GM12878 (cell line): ENCODE measurements at regions not wholly inside any gene's neighbourhood (a gene's known extent, or its start where the extent isn't known, plus 50 kb on each side); places are given as distances from the start of the nearest gene placed in this dataset.

Experiments
- ATAC-seq: fragments of 200-7000 bp; cut with Tn5 transposase; 3 replicates; pipeline ENCODE4 v1.9.1; 2020; ENCODE audit warnings: mild to moderate bottlenecking, moderate library complexity
- BruUV-seq: library from RNA; stranded (reverse); fragments of 400-500 nt; replicated peaks from 2 replicates; lab custom pipeline; 2021; lab: Mats Ljungman, UMichigan
- CTCF ChIA-PET: fragments of 300-600 bp; sonication (Branson Sonifier 250); formaldehyde crosslinking; extraction: SDS; loops from one replicate; lab custom pipeline; 2021; ENCODE audit warnings: inconsistent platforms; lab: Yijun Ruan, JAX
- POLR2A ChIA-PET: fragments of 350-600 bp; formaldehyde crosslinking; extraction: SDS; loops from one replicate; lab custom pipeline; 2021; ENCODE audit warnings: inconsistent platforms; lab: Charles Lee
- RAD21 ChIA-PET: fragments of 300-600 bp; sonication (Branson Sonifier 250); formaldehyde crosslinking; loops from one replicate; lab custom pipeline; 2023; ENCODE audit warnings: antibody characterized with exemption; ENCODE audit not compliant: unreplicated experiment; lab: Charles Lee
- SMC1A ChIA-PET: fragments of 300-600 bp; sonication (Branson Sonifier 250); formaldehyde crosslinking; loops from one replicate; lab custom pipeline; 2023; ENCODE audit not compliant: unreplicated experiment, uncharacterized antibody; lab: Charles Lee
- DNase-seq: peaks from one replicate; pipeline ENCODE4 v3.0.0-alpha.2; 2011; ENCODE audit warnings: low read depth, low spot score
- FAIRE-seq: peaks from 3 replicates; lab custom pipeline; 2011; peaks lifted over from hg19 to GRCh38; lab: Jason Lieb, UNC
- H2AFZ ChIP-seq: 2 replicates; pipeline ENCODE4 v1.6.0; 2011; ENCODE audit warnings: low read depth, low read length, control low read depth; ENCODE audit not compliant: control insufficient read depth
- H3K27ac ChIP-seq: 2 replicates; pipeline ENCODE4 v1.5.1; 2011; ENCODE audit warnings: control low read depth; ENCODE audit not compliant: control insufficient read depth, insufficient read depth
- H3K27me3 ChIP-seq, 2 experiments: replicated peaks in 1 of 2; 2 replicates each; pipeline versions ENCODE4 v1.6.0 to v1.6.1; 2011; ENCODE audit warnings: low read length in 1 of 2; ENCODE audit not compliant: control insufficient read depth in 2 of 2, insufficient read depth in 2 of 2
- H3K36me3 ChIP-seq, 2 experiments: 2 replicates each; pipeline ENCODE4 v1.5.1; 2011; ENCODE audit warnings: low read length in 1 of 2; ENCODE audit not compliant: control insufficient read depth in 2 of 2, insufficient read depth in 2 of 2
- H3K4me1 ChIP-seq: 2 replicates; pipeline ENCODE4 v1.6.1; 2011; ENCODE audit warnings: mild to moderate bottlenecking, low read length, moderate library complexity, mixed read lengths; ENCODE audit not compliant: control insufficient read depth, insufficient read depth
- H3K4me2 ChIP-seq: 2 replicates; pipeline ENCODE4 v1.6.0; 2011; ENCODE audit warnings: control low read depth; ENCODE audit not compliant: control insufficient read depth, insufficient read depth
- H3K4me3 ChIP-seq: fragments of 200-600 bp; sonication (generic); 2 replicates; pipeline ENCODE4 v1.5.1; 2016
- H3K79me2 ChIP-seq: 2 replicates; pipeline ENCODE4 v1.6.0; 2011; ENCODE audit warnings: low read length; ENCODE audit not compliant: control insufficient read depth, insufficient read depth
- H3K9ac ChIP-seq: 2 replicates; pipeline ENCODE4 v1.8.0; 2011; ENCODE audit warnings: low read length, control low read depth, mixed read lengths; ENCODE audit not compliant: control insufficient read depth, insufficient read depth
- H3K9me3 ChIP-seq: replicated peaks from 3 replicates; pipeline ENCODE4 v1.5.1; 2011; ENCODE audit warnings: mild to moderate bottlenecking, low read length; ENCODE audit not compliant: control insufficient read depth, insufficient read depth
- H4K20me1 ChIP-seq: 2 replicates; pipeline ENCODE4 v1.6.0; 2011; ENCODE audit not compliant: control insufficient read depth, insufficient read depth
- ASH2L ChIP-seq: fragments of 300-600, 200-600 bp; sonication (generic); IDR thresholded peaks from 2 replicates; pipeline ENCODE4 v1.6.1; 2017; ENCODE audit warnings: low read depth, mild to moderate bottlenecking, borderline replicate concordance
- BMI1 ChIP-seq: fragments of 450-650 bp; IDR thresholded peaks from 2 replicates; pipeline ENCODE4 v1.6.1; 2016; ENCODE audit warnings: mild to moderate bottlenecking, moderate library complexity, borderline replicate concordance
- HDAC6 ChIP-seq: fragments of 200-600 bp; sonication (generic); IDR thresholded peaks from one replicate; pipeline ENCODE4 v1.8.0; 2017; ENCODE audit warnings: antibody characterized with exemption; ENCODE audit not compliant: unreplicated experiment
- JUND ChIP-seq: IDR thresholded peaks from 2 replicates; pipeline ENCODE4 v1.6.1; 2012; ENCODE audit warnings: low read depth, mild to moderate bottlenecking, low read length, improper control_type of control experiment, moderate library complexity
- NR2C1 ChIP-seq: fragments of 450-650 bp; IDR thresholded peaks from 2 replicates; pipeline ENCODE4 v1.6.1; 2017; ENCODE audit warnings: antibody characterized with exemption, mild to moderate bottlenecking, moderate library complexity
- POLR2AphosphoS2 ChIP-seq: IDR thresholded peaks from 2 replicates; pipeline ENCODE4 v1.6.1; 2011; ENCODE audit warnings: low read depth, mild to moderate bottlenecking, low read length, improper control_type of control experiment, moderate library complexity
- POLR2AphosphoS5 ChIP-seq: IDR thresholded peaks from 2 replicates; pipeline ENCODE4 v1.6.1; 2011; ENCODE audit warnings: mild to moderate bottlenecking, low read length, inconsistent platforms
- SP1 ChIP-seq: IDR thresholded peaks from one replicate; pipeline ENCODE4 v1.6.1; 2011; ENCODE audit warnings: low read depth, low read length
- YBX1 ChIP-seq: fragments of 450-650 bp; IDR thresholded peaks from 2 replicates; pipeline ENCODE4 v1.6.1; 2016; ENCODE audit warnings: antibody characterized with exemption
- ZNF24 ChIP-seq: fragments of 450-650 bp; IDR thresholded peaks from 2 replicates; pipeline ENCODE4 v1.6.1; 2017; ENCODE audit warnings: antibody characterized with exemption, mild to moderate bottlenecking
- ZNF384 ChIP-seq: IDR thresholded peaks from 2 replicates; pipeline ENCODE4 v1.6.1; 2012; ENCODE audit warnings: low read depth, mild to moderate bottlenecking, low read length, improper control_type of control experiment, borderline replicate concordance
- ZZZ3 ChIP-seq: IDR thresholded peaks from 2 replicates; pipeline ENCODE4 v1.6.1; 2011; ENCODE audit warnings: low read depth; ENCODE audit not compliant: control insufficient read depth, insufficient read length
- in situ Hi-C: fragments of 300-500 bp; cut with MboI; formaldehyde crosslinking; loops from 9 replicates; pipeline ENCODE4 v1.14.3; 2018; ENCODE audit warnings: mixed read lengths
- intact Hi-C: fragments of 100-400 bp; cut with micrococcal nuclease; formaldehyde crosslinking; loops from one replicate; pipeline ENCODE4 v1.14.2; 2022; ENCODE audit not compliant: unreplicated experiment
- TF ChIP-seq, protein P1 (sequence below): fragments of 450-650 bp; IDR thresholded peaks from 2 replicates; pipeline ENCODE4 v1.6.1; 2017; ENCODE audit warnings: mild to moderate bottlenecking, moderate library complexity
- TF ChIP-seq, protein P2 (sequence below): IDR thresholded peaks from 2 replicates; pipeline ENCODE4 v1.6.1; 2012; ENCODE audit warnings: low read depth, low read length, improper control_type of control experiment
- TF ChIP-seq, protein P3 (sequence below): IDR thresholded peaks from 2 replicates; pipeline ENCODE4 v1.6.1; 2012; ENCODE audit warnings: low read length, inconsistent platforms
- TF ChIP-seq, protein P4 (sequence below): fragments of 450-650 bp; conservative IDR thresholded peaks from 2 replicates; pipeline ENCODE4 v1.6.1; 2017; ENCODE audit warnings: mild to moderate bottlenecking, moderate library complexity

DNA sequence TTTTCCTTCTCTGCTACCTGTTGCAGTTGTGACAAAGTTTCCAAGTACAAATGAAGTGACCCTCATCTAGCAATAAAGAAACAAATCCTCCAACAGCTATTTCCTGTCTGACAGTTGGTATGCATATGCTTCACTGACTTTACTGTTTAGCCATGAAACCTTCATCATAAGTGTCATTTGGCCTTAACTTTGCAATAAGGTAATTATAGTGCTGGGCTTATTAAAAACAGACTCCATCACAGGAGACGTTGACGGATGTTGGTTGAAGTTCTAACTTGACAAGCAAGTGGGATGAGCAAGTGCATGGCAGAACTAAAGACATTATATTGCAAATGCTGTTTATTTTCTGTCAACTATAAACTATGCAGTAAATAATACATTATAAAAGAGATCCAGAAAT is 425.2 kb downstream of the RPS29 start (continued):
- TF ChIP-seq, protein P1, sequence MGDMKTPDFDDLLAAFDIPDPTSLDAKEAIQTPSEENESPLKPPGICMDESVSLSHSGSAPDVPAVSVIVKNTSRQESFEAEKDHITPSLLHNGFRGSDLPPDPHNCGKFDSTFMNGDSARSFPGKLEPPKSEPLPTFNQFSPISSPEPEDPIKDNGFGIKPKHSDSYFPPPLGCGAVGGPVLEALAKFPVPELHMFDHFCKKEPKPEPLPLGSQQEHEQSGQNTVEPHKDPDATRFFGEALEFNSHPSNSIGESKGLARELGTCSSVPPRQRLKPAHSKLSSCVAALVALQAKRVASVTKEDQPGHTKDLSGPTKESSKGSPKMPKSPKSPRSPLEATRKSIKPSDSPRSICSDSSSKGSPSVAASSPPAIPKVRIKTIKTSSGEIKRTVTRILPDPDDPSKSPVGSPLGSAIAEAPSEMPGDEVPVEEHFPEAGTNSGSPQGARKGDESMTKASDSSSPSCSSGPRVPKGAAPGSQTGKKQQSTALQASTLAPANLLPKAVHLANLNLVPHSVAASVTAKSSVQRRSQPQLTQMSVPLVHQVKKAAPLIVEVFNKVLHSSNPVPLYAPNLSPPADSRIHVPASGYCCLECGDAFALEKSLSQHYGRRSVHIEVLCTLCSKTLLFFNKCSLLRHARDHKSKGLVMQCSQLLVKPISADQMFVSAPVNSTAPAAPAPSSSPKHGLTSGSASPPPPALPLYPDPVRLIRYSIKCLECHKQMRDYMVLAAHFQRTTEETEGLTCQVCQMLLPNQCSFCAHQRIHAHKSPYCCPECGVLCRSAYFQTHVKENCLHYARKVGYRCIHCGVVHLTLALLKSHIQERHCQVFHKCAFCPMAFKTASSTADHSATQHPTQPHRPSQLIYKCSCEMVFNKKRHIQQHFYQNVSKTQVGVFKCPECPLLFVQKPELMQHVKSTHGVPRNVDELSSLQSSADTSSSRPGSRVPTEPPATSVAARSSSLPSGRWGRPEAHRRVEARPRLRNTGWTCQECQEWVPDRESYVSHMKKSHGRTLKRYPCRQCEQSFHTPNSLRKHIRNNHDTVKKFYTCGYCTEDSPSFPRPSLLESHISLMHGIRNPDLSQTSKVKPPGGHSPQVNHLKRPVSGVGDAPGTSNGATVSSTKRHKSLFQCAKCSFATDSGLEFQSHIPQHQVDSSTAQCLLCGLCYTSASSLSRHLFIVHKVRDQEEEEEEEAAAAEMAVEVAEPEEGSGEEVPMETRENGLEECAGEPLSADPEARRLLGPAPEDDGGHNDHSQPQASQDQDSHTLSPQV, result no peak
- no peak for TF ChIP-seq POLR2AphosphoS2
- TF ChIP-seq, protein P2, sequence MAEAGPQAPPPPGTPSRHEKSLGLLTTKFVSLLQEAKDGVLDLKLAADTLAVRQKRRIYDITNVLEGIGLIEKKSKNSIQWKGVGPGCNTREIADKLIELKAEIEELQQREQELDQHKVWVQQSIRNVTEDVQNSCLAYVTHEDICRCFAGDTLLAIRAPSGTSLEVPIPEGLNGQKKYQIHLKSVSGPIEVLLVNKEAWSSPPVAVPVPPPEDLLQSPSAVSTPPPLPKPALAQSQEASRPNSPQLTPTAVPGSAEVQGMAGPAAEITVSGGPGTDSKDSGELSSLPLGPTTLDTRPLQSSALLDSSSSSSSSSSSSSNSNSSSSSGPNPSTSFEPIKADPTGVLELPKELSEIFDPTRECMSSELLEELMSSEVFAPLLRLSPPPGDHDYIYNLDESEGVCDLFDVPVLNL, result no peak

DNA sequence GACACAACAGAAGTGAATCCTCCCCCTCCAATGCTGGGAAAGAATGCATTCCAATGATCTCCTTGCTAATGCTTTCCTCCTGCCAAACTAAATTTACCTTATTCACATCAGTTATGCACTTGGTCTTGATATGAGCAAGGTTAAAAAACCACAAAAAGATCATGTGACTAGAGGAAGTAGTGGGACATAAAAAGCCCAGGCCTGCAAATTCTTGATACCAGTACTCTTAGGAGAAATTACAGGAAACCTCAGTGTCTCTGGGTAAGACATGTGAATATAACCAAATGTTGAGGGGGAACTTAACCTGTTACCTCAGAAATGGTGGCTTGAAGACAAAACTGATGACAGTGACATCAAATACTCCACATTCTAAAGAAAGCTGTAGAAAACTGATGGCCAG is 427.1 kb downstream of the RPS29 start:
- Histone ChIP-seq H3K36me3 (no peaks in the 10 kb centered on the region), H3K4me3 (no peak overlapping the region), H4K20me1 (no peaks in the 10 kb centered on the region), H3K9ac (no peak overlapping the region), H3K4me1 (no peaks in the 10 kb centered on the region), H2AFZ (no peak overlapping the region), H3K27ac (no peak overlapping the region), H3K9me3 (no peaks in the 10 kb centered on the region), H3K27me3 (no peaks in the 10 kb centered on the region), H3K79me2 (no peaks in the 10 kb centered on the region), H3K4me2 (no peak overlapping the region)
- DNase-seq (no peak), FAIRE-seq (no peak), ATAC-seq (no peak)
- in situ Hi-C loops (no loop called here), intact Hi-C loops (no loop called here)
- RAD21 ChIA-PET, result no interaction called here
- CTCF ChIA-PET, result no interaction called here
- SMC1A ChIA-PET, result no interaction called here
- POLR2A ChIA-PET, result no interaction called here
- BruUV-seq, result no TSS peak
- TF ChIP-seq BMI1, result no peak
- no peak for TF ChIP-seq HDAC6
- TF ChIP-seq, protein P3, sequence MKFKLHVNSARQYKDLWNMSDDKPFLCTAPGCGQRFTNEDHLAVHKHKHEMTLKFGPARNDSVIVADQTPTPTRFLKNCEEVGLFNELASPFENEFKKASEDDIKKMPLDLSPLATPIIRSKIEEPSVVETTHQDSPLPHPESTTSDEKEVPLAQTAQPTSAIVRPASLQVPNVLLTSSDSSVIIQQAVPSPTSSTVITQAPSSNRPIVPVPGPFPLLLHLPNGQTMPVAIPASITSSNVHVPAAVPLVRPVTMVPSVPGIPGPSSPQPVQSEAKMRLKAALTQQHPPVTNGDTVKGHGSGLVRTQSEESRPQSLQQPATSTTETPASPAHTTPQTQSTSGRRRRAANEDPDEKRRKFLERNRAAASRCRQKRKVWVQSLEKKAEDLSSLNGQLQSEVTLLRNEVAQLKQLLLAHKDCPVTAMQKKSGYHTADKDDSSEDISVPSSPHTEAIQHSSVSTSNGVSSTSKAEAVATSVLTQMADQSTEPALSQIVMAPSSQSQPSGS, result no peak
- no peak for TF ChIP-seq NR2C1
- no peak for TF ChIP-seq ZZZ3
- TF ChIP-seq YBX1, result no peak
- TF ChIP-seq JUND, result no peak
- TF ChIP-seq ZNF384, result no peak
- TF ChIP-seq ZNF24, result no peak
- no peak for TF ChIP-seq ASH2L
- TF ChIP-seq POLR2AphosphoS5, result no peak
- TF ChIP-seq, protein P4, sequence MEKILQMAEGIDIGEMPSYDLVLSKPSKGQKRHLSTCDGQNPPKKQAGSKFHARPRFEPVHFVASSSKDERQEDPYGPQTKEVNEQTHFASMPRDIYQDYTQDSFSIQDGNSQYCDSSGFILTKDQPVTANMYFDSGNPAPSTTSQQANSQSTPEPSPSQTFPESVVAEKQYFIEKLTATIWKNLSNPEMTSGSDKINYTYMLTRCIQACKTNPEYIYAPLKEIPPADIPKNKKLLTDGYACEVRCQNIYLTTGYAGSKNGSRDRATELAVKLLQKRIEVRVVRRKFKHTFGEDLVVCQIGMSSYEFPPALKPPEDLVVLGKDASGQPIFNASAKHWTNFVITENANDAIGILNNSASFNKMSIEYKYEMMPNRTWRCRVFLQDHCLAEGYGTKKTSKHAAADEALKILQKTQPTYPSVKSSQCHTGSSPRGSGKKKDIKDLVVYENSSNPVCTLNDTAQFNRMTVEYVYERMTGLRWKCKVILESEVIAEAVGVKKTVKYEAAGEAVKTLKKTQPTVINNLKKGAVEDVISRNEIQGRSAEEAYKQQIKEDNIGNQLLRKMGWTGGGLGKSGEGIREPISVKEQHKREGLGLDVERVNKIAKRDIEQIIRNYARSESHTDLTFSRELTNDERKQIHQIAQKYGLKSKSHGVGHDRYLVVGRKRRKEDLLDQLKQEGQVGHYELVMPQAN, result no peak
- TF ChIP-seq SP1, result no peak
